Fibroblast of lung (primary cell): ENCODE measurements at regions not wholly inside any gene's neighbourhood (a gene's known extent, or its start where the extent isn't known, plus 50 kb on each side); places are given as distances from the start of the nearest gene placed in this dataset.
"Not testable (repeated sequence)": the region's sequence is repeated elsewhere in the genome, so short reads cannot be mapped to it uniquely, and the experiment has no call there.

Experiments used
- DNase-seq, 2 donors: peaks; one replicate each; pipeline versions ENCODE4 v3.0.0 to v3.0.0-alpha.2; 2010; ENCODE audit warnings: low read depth in 2 of 2
- H2AFZ ChIP-seq: 2 replicates; pipeline ENCODE4 v1.5.1; 2012; ENCODE audit warnings: low read length, control low read depth, inconsistent platforms
- H3K27ac ChIP-seq: 2 replicates; pipeline ENCODE4 v1.5.1; 2011; ENCODE audit warnings: low read length, control low read depth; ENCODE audit not compliant: insufficient read depth
- H3K27me3 ChIP-seq: 2 replicates; pipeline ENCODE4 v1.5.1; 2011; ENCODE audit warnings: mild to moderate bottlenecking, low read length; ENCODE audit not compliant: control insufficient read depth, insufficient read depth
- H3K36me3 ChIP-seq: 2 replicates; pipeline ENCODE4 v1.5.1; 2011; ENCODE audit warnings: low read length; ENCODE audit not compliant: control insufficient read depth, insufficient read depth
- H3K4me1 ChIP-seq: 2 replicates; pipeline ENCODE4 v1.5.1; 2011; ENCODE audit warnings: low read length; ENCODE audit not compliant: control insufficient read depth, insufficient read depth; ENCODE audit errors: extremely low read depth
- H3K4me2 ChIP-seq: 2 replicates; pipeline ENCODE4 v1.5.1; 2011; ENCODE audit warnings: low read length, control low read depth; ENCODE audit not compliant: insufficient read depth; ENCODE audit errors: extremely low read depth
- H3K4me3 ChIP-seq, 4 experiments: fragments of 200-600 bp in 1 of 4; sonication (generic) in 1 of 4; replicated peaks in 1 of 4; 2 replicates each; pipeline ENCODE4 v1.5.1; 2011 to 2016; ENCODE audit warnings: low read length in 4 of 4, low read depth in 3 of 4, mild to moderate bottlenecking in 3 of 4, control low read depth in 2 of 4, inconsistent platforms in 1 of 4, mixed read lengths in 1 of 4; ENCODE audit not compliant: insufficient read depth in 1 of 4; ENCODE audit errors: control extremely low read depth in 1 of 4
- H3K79me2 ChIP-seq: 2 replicates; pipeline ENCODE4 v1.5.1; 2012; ENCODE audit warnings: mild to moderate bottlenecking, low read length, inconsistent platforms; ENCODE audit not compliant: control insufficient read depth, insufficient read depth
- H3K9ac ChIP-seq: 2 replicates; pipeline ENCODE4 v1.5.1; 2011; ENCODE audit warnings: mild to moderate bottlenecking, low read length, control low read depth; ENCODE audit not compliant: insufficient read depth
- H3K9me3 ChIP-seq: 2 replicates; pipeline ENCODE4 v1.5.1; 2012; ENCODE audit warnings: low read depth, low read length; ENCODE audit not compliant: control insufficient read depth, insufficient read depth
- H4K20me1 ChIP-seq: 2 replicates; pipeline ENCODE4 v1.5.1; 2011; ENCODE audit warnings: low read length; ENCODE audit not compliant: control insufficient read depth, insufficient read depth; ENCODE audit errors: extremely low read depth
- CTCF ChIP-seq, 2 donors: IDR thresholded peaks in 1 of 2; conservative IDR thresholded peaks in 1 of 2; 1 replicate in 1 of 2; 2 replicates in 1 of 2; pipeline ENCODE4 v1.5.1; 2011 to 2012; ENCODE audit warnings: low read length in 2 of 2, control low read depth in 1 of 2, inconsistent platforms in 1 of 2, low read depth in 1 of 2, mild to moderate bottlenecking in 1 of 2
- EZH2 ChIP-seq: IDR thresholded peaks from 2 replicates; pipeline ENCODE4 v1.5.1; 2012; ENCODE audit warnings: low read length, control low read depth, mild to moderate bottlenecking; ENCODE audit errors: missing control alignments

DNA sequence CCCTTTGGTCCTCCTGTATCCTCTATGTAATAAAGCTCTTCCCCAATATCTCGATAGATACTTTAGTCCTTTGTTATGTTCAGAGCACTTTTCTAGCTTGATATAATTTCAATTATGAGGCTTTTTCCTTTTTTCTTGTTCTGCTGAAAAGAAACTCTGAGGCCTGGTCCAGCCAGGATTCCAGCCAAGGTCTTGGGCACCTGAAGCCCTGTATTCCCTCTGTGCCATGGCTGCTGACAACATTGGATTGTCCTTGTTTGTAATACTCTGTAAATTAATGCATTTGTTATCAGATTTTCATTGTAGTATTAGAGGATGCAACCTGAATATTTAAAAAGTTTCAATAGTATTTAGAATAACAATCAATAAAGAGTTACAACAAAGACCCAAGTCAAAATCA lies 67.9 kb upstream of the ADAMTS5 start:
- H3K36me3 ChIP-seq = no peaks in the 10 kb centered on the region
- DNase-seq = no peak
- no peak overlapping the region for H3K4me3 ChIP-seq
- no peak overlapping the region for H3K9ac ChIP-seq
- H3K27me3 ChIP-seq = no peaks in the 10 kb centered on the region
- no peaks in the 10 kb centered on the region for H3K79me2 ChIP-seq
- no peaks in the 10 kb centered on the region for H3K4me1 ChIP-seq
- H3K4me2 ChIP-seq = no peak overlapping the region
- TF ChIP-seq EZH2 = no peak
- no peak for TF ChIP-seq CTCF (conservative IDR thresholded peaks at IDR 0.05 in 1 of 2, IDR thresholded peaks at IDR 0.05 in 1 of 2; ENCODE audit: low read depth in 1 of 2, low read length in 2 of 2)
- H4K20me1 ChIP-seq = no peaks in the 10 kb centered on the region
- no peaks in the 10 kb centered on the region for H3K9me3 ChIP-seq
- no peak overlapping the region for H2AFZ ChIP-seq
- H3K27ac ChIP-seq = no peak overlapping the region

- Histone ChIP-seq H3K79me2 (no peaks in the 10 kb centered on the region), H3K4me1 (no peaks in the 10 kb centered on the region), H3K36me3 (no peaks in the 10 kb centered on the region), H3K4me2 (no peak overlapping the region), H3K27ac (no peak overlapping the region), H3K9ac (no peak overlapping the region), H3K27me3 (no peaks in the 10 kb centered on the region), H4K20me1 (no peaks in the 10 kb centered on the region), H2AFZ (no peak overlapping the region), H3K9me3 (no peaks in the 10 kb centered on the region), H3K4me3 (no peak overlapping the region)
- no peak for DNase-seq
- no peak for TF ChIP-seq CTCF (conservative IDR thresholded peaks at IDR 0.05 in 1 of 2, IDR thresholded peaks at IDR 0.05 in 1 of 2; ENCODE audit: low read depth in 1 of 2, low read length in 2 of 2)
- TF ChIP-seq EZH2 = no peak
Measured at GRCh38 chr21:27033471-27033870, 66.6 kb upstream of the ADAMTS5 start.

GRCh38 chr21:27026501-27026900 lies 59.6 kb upstream of the ADAMTS5 start:
- Histone ChIP-seq H3K27ac (no peak overlapping the region), H4K20me1 (no peaks in the 10 kb centered on the region), H3K4me3 (no peak overlapping the region), H3K4me1 (no peaks in the 10 kb centered on the region), H2AFZ (no peak overlapping the region), H3K4me2 (no peak overlapping the region), H3K9ac (no peak overlapping the region), H3K9me3 (no peaks in the 10 kb centered on the region), H3K79me2 (no peaks in the 10 kb centered on the region), H3K36me3 (no peaks in the 10 kb centered on the region), H3K27me3 (no peaks in the 10 kb centered on the region)
- TF ChIP-seq EZH2 = no peak
- TF ChIP-seq CTCF (conservative IDR thresholded peaks at IDR 0.05 in 1 of 2, IDR thresholded peaks at IDR 0.05 in 1 of 2; ENCODE audit: low read depth in 1 of 2, low read length in 2 of 2) = no peak
- peak in 1 of 2 donors; percentile 13 for DNase-seq

DNA sequence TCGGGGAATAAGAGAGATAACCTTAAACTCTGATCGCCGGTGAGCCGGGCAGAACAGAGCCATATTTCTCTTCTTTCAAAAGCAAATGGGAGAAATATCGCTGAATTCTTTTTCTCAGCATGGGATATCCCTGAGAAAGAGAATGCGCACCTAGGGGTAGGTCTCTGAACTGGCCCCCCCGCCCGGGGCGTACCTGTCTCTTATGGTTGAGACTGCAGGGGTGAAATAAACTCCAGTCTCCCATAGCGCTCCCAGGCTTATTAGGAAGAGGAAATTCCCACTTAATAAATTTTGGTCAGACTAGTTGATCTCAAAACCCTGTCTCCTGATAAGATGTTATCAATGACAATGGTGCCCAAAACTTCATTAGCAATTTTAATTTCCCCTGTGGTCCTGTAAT lies 58.8 kb upstream of the ADAMTS5 start:
- H3K9me3 ChIP-seq, H3K27ac ChIP-seq, H3K36me3 ChIP-seq, H3K4me1 ChIP-seq, H3K4me3 ChIP-seq, H2AFZ ChIP-seq, H4K20me1 ChIP-seq, H3K27me3 ChIP-seq, H3K9ac ChIP-seq, DNase-seq, H3K4me2 ChIP-seq, H3K79me2 ChIP-seq: not testable (repeated sequence)
